ENCODE measurements at regions not wholly inside any gene's neighbourhood (a gene's known extent, or its start where the extent isn't known, plus 50 kb on each side); places are given as distances from the start of the nearest gene placed in this dataset.
"Not testable (repeated sequence)": the region's sequence is repeated elsewhere in the genome, so short reads cannot be mapped to it uniquely, and the experiment has no call there.

GRCh38 chr6:159594106-159594749 lies 98.8 kb downstream of the SOD2 start:
- DNase-seq = no peak

- no peak for DNase-seq
Observed at GRCh38 chr6:159590835-159591234, 102.2 kb downstream of the SOD2 start.

GRCh38 chr6:159586684-159587083 lies 106.4 kb downstream of the SOD2 start:
- DNase-seq = no peak

- DNase-seq = no peak
Observed at GRCh38 chr6:159582736-159583135, 110.3 kb downstream of the SOD2 start.

GRCh38 chr6:159578629-159579028 lies 114.4 kb downstream of the SOD2 start:
- no peak for DNase-seq

- no peak for DNase-seq
Observed at GRCh38 chr6:159577564-159577963, 115.5 kb downstream of the SOD2 start.

- no peak for DNase-seq
Observed at GRCh38 chr6:159572439-159573110, 120.5 kb downstream of the SOD2 start.

- DNase-seq = no peak
Observed at GRCh38 chr6:159565181-159565710, 127.8 kb downstream of the SOD2 start.

- DNase-seq = no peak
Observed at GRCh38 chr6:159564456-159564855, 128.6 kb downstream of the SOD2 start.

GRCh38 chr6:159557031-159557430 lies 136.0 kb downstream of the SOD2 start:
- no peak for DNase-seq

GRCh38 chr6:159555082-159555875 lies 137.8 kb downstream of the SOD2 start:
- no peak for DNase-seq

GRCh38 chr6:159541296-159541695 lies 151.7 kb downstream of the SOD2 start:
- no peak for DNase-seq

- no peak for DNase-seq
Observed at GRCh38 chr6:159540883-159541282, 152.2 kb downstream of the SOD2 start.

- DNase-seq = no peak
Observed at GRCh38 chr6:159540152-159540551, 152.9 kb downstream of the SOD2 start.

- not testable (repeated sequence) for DNase-seq
Observed at GRCh38 chr6:159538031-159538430, 155.0 kb downstream of the SOD2 start.

GRCh38 chr6:159535656-159536350 lies 157.2 kb downstream of the SOD2 start:
- DNase-seq = no peak

- no peak for DNase-seq
Observed at GRCh38 chr6:159533568-159533967, 159.5 kb downstream of the SOD2 start.

GRCh38 chr6:159533016-159533415 lies 160.0 kb downstream of the SOD2 start:
- DNase-seq = no peak

GRCh38 chr6:159532155-159532554 lies 160.9 kb downstream of the SOD2 start:
- DNase-seq = no peak

- DNase-seq = no peak
Observed at GRCh38 chr6:159529934-159530333, 163.1 kb downstream of the SOD2 start.

- no peak for DNase-seq
Observed at GRCh38 chr6:159527351-159527750, 165.7 kb downstream of the SOD2 start.

- DNase-seq = no peak
Observed at GRCh38 chr6:159525445-159526025, 167.5 kb downstream of the SOD2 start.

Data from RPMI8226 (cell line).